ENCODE measurements at regions not wholly inside any gene's neighbourhood (a gene's known extent, or its start where the extent isn't known, plus 50 kb on each side); places are given as distances from the start of the nearest gene placed in this dataset.
"Not testable (repeated sequence)": the region's sequence is repeated elsewhere in the genome, so short reads cannot be mapped to it uniquely, and the experiment has no call there.

DNA sequence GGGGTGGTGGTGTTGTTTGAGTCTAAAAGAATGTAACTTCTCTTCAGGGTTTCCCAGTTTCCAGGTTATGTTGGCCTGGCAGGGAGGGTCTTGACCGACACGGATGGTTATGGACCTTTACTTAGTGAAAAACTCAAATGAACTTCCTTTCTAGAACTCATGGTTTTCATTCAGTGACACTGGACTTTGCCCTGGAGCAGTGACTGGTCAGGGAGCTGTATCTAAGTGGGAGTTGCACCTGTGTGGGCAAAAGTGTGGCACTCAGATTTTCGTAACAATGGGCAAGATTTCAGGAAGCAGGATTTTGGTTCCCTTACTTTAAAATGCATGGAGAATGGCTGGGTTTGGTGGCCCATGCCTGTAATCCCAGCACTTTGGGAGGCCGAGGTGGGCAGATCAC lies 67.8 kb downstream of the SRGAP2 start:
- intact Hi-C loops (cut with micrococcal nuclease); H3K4me1 Mint-ChIP-seq; DNase-seq; H3K27ac ChIP-seq (ENCODE audit: low read length in 2 of 2); H3K9ac ChIP-seq (ENCODE audit: low read length); CTCF ChIA-PET; H3K27me3 Mint-ChIP-seq; H3K4me3 ChIP-seq (ENCODE audit: control extremely low read depth in 1 of 5, extremely low read depth in 1 of 5, insufficient read depth in 1 of 5, low read depth in 2 of 5, low read length in 4 of 5); H4K20me1 ChIP-seq (ENCODE audit: control insufficient read depth, insufficient read depth, low read length, poor library complexity, severe bottlenecking); H3K4me3 Mint-ChIP-seq; H3K4me2 ChIP-seq (replicated peaks; ENCODE audit: low read depth, low read length, poor library complexity, severe bottlenecking); H3K27me3 ChIP-seq (replicated peaks in 1 of 4; ENCODE audit: control extremely low read depth in 1 of 4, control insufficient read depth in 3 of 4, insufficient read depth in 4 of 4, low read length in 3 of 4); H2AFZ ChIP-seq (ENCODE audit: insufficient read depth, low read depth, low read length, poor library complexity, severe bottlenecking); ATAC-seq (ENCODE audit: low read depth); POLR2A ChIA-PET; H3K36me3 ChIP-seq (replicated peaks in 1 of 2; ENCODE audit: control extremely low read depth in 1 of 2, control insufficient read depth in 1 of 2, extremely low read depth in 1 of 2, insufficient read depth in 2 of 2, low read length in 1 of 2); H3K4me1 ChIP-seq (ENCODE audit: control insufficient read depth in 2 of 2, insufficient read depth in 2 of 2, low read length in 2 of 2); H3K79me2 ChIP-seq (ENCODE audit: control insufficient read depth, insufficient read depth, low read length); H3K9me3 Mint-ChIP-seq (ENCODE audit: insufficient read depth); H3K27ac Mint-ChIP-seq; H3K9me3 ChIP-seq (ENCODE audit: control extremely low read depth in 1 of 3, control insufficient read depth in 2 of 3, insufficient read depth in 1 of 3, low read length in 2 of 3): not testable (repeated sequence)
- WGBS (ENCODE audit: insufficient coverage), result no CpG with 5 or more reads among the region's 4 CpGs

DNA sequence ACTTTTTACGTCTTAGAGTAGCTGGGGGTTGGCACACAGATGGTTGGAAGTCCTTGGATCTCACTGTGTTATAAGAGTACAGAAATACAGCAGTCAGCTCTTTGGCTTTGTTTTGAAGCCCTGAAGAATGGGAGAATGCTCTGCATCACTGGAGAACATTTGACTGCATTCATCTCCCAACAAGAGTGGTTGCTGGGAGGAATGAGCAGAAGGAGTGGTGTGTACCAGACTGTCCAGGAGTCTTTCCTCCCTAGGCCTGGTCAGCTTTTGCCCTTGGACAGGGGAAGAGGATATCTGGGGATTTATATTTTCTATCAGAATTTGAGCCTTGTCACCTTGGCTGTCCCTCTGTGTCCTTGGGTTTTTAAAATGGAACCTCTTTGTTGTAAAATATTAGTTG lies 69.8 kb downstream of the SRGAP2 start:
- no CpG with 5 or more reads among the region's 1 CpG for WGBS (ENCODE audit: insufficient coverage)
- H3K9ac ChIP-seq (ENCODE audit: low read length); H4K20me1 ChIP-seq (ENCODE audit: control insufficient read depth, insufficient read depth, low read length, poor library complexity, severe bottlenecking); H3K27ac Mint-ChIP-seq; H3K9me3 Mint-ChIP-seq (ENCODE audit: insufficient read depth); intact Hi-C loops (cut with micrococcal nuclease); H3K9me3 ChIP-seq (ENCODE audit: control extremely low read depth in 1 of 3, control insufficient read depth in 2 of 3, insufficient read depth in 1 of 3, low read length in 2 of 3); H2AFZ ChIP-seq (ENCODE audit: insufficient read depth, low read depth, low read length, poor library complexity, severe bottlenecking); H3K27me3 ChIP-seq (replicated peaks in 1 of 4; ENCODE audit: control extremely low read depth in 1 of 4, control insufficient read depth in 3 of 4, insufficient read depth in 4 of 4, low read length in 3 of 4); DNase-seq; CTCF ChIA-PET; H3K36me3 ChIP-seq (replicated peaks in 1 of 2; ENCODE audit: control extremely low read depth in 1 of 2, control insufficient read depth in 1 of 2, extremely low read depth in 1 of 2, insufficient read depth in 2 of 2, low read length in 1 of 2); H3K4me3 Mint-ChIP-seq; H3K79me2 ChIP-seq (ENCODE audit: control insufficient read depth, insufficient read depth, low read length); H3K4me1 ChIP-seq (ENCODE audit: control insufficient read depth in 2 of 2, insufficient read depth in 2 of 2, low read length in 2 of 2); H3K27ac ChIP-seq (ENCODE audit: low read length in 2 of 2); ATAC-seq (ENCODE audit: low read depth); H3K4me3 ChIP-seq (ENCODE audit: control extremely low read depth in 1 of 5, extremely low read depth in 1 of 5, insufficient read depth in 1 of 5, low read depth in 2 of 5, low read length in 4 of 5); H3K4me1 Mint-ChIP-seq; POLR2A ChIA-PET; H3K27me3 Mint-ChIP-seq; H3K4me2 ChIP-seq (replicated peaks; ENCODE audit: low read depth, low read length, poor library complexity, severe bottlenecking): not testable (repeated sequence)

DNA sequence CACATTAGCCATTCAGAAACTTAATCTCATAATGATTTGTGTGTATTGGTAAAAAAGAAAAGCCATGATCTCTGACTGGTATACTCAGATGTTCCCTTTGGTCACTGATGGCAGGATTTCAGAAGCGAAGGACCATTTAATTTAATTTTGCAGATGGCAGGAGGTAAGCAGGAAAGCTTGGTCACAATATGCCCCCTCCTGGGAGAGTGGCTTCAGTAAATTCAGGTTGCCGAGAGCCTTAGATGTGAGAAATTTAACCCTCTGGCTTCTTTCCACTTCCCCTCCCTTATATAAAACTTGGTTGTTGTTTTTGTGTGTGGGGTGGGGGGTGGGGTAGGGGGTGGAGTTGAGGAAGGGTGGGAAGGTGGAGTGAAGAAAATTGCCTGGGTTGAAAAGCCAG lies 72.8 kb downstream of the SRGAP2 start:
- H3K9me3 Mint-ChIP-seq (ENCODE audit: insufficient read depth); H3K9ac ChIP-seq (ENCODE audit: low read length); H3K4me3 Mint-ChIP-seq; H3K4me1 Mint-ChIP-seq; H3K9me3 ChIP-seq (ENCODE audit: control extremely low read depth in 1 of 3, control insufficient read depth in 2 of 3, insufficient read depth in 1 of 3, low read length in 2 of 3); H3K27ac Mint-ChIP-seq; CTCF ChIA-PET; H3K4me2 ChIP-seq (replicated peaks; ENCODE audit: low read depth, low read length, poor library complexity, severe bottlenecking); H3K36me3 ChIP-seq (replicated peaks in 1 of 2; ENCODE audit: control extremely low read depth in 1 of 2, control insufficient read depth in 1 of 2, extremely low read depth in 1 of 2, insufficient read depth in 2 of 2, low read length in 1 of 2); intact Hi-C loops (cut with micrococcal nuclease); POLR2A ChIA-PET; DNase-seq; H3K27me3 ChIP-seq (replicated peaks in 1 of 4; ENCODE audit: control extremely low read depth in 1 of 4, control insufficient read depth in 3 of 4, insufficient read depth in 4 of 4, low read length in 3 of 4); H3K4me3 ChIP-seq (ENCODE audit: control extremely low read depth in 1 of 5, extremely low read depth in 1 of 5, insufficient read depth in 1 of 5, low read depth in 2 of 5, low read length in 4 of 5); H4K20me1 ChIP-seq (ENCODE audit: control insufficient read depth, insufficient read depth, low read length, poor library complexity, severe bottlenecking); H3K27ac ChIP-seq (ENCODE audit: low read length in 2 of 2); H2AFZ ChIP-seq (ENCODE audit: insufficient read depth, low read depth, low read length, poor library complexity, severe bottlenecking); H3K4me1 ChIP-seq (ENCODE audit: control insufficient read depth in 2 of 2, insufficient read depth in 2 of 2, low read length in 2 of 2); H3K27me3 Mint-ChIP-seq; H3K79me2 ChIP-seq (ENCODE audit: control insufficient read depth, insufficient read depth, low read length): not testable (repeated sequence)
- WGBS (ENCODE audit: insufficient coverage), result no CpG with 5 or more reads among the region's 2 CpGs
- peak; percentile 39 for ATAC-seq (ENCODE audit: low read depth)

GRCh38 chr1:206278683-206279082 lies 75.3 kb downstream of the SRGAP2 start:
- H2AFZ ChIP-seq (ENCODE audit: insufficient read depth, low read depth, low read length, poor library complexity, severe bottlenecking); H3K4me1 Mint-ChIP-seq; H3K4me3 ChIP-seq (ENCODE audit: control extremely low read depth in 1 of 5, extremely low read depth in 1 of 5, insufficient read depth in 1 of 5, low read depth in 2 of 5, low read length in 4 of 5); DNase-seq; H4K20me1 ChIP-seq (ENCODE audit: control insufficient read depth, insufficient read depth, low read length, poor library complexity, severe bottlenecking); H3K4me1 ChIP-seq (ENCODE audit: control insufficient read depth in 2 of 2, insufficient read depth in 2 of 2, low read length in 2 of 2); CTCF ChIA-PET; H3K9ac ChIP-seq (ENCODE audit: low read length); H3K27me3 Mint-ChIP-seq; H3K79me2 ChIP-seq (ENCODE audit: control insufficient read depth, insufficient read depth, low read length); H3K27me3 ChIP-seq (replicated peaks in 1 of 4; ENCODE audit: control extremely low read depth in 1 of 4, control insufficient read depth in 3 of 4, insufficient read depth in 4 of 4, low read length in 3 of 4); ATAC-seq (ENCODE audit: low read depth); H3K27ac ChIP-seq (ENCODE audit: low read length in 2 of 2); H3K9me3 ChIP-seq (ENCODE audit: control extremely low read depth in 1 of 3, control insufficient read depth in 2 of 3, insufficient read depth in 1 of 3, low read length in 2 of 3); POLR2A ChIA-PET; H3K9me3 Mint-ChIP-seq (ENCODE audit: insufficient read depth); H3K36me3 ChIP-seq (replicated peaks in 1 of 2; ENCODE audit: control extremely low read depth in 1 of 2, control insufficient read depth in 1 of 2, extremely low read depth in 1 of 2, insufficient read depth in 2 of 2, low read length in 1 of 2); intact Hi-C loops (cut with micrococcal nuclease); H3K4me2 ChIP-seq (replicated peaks; ENCODE audit: low read depth, low read length, poor library complexity, severe bottlenecking); H3K4me3 Mint-ChIP-seq: not testable (repeated sequence)
- no CpG with 5 or more reads among the region's 4 CpGs for WGBS (ENCODE audit: insufficient coverage)
- peak overlapping the region; percentile 28 for H3K27ac Mint-ChIP-seq
